ENCODE measurements at regions not wholly inside any gene's neighbourhood (a gene's known extent, or its start where the extent isn't known, plus 50 kb on each side); places are given as distances from the start of the nearest gene placed in this dataset.

DNA sequence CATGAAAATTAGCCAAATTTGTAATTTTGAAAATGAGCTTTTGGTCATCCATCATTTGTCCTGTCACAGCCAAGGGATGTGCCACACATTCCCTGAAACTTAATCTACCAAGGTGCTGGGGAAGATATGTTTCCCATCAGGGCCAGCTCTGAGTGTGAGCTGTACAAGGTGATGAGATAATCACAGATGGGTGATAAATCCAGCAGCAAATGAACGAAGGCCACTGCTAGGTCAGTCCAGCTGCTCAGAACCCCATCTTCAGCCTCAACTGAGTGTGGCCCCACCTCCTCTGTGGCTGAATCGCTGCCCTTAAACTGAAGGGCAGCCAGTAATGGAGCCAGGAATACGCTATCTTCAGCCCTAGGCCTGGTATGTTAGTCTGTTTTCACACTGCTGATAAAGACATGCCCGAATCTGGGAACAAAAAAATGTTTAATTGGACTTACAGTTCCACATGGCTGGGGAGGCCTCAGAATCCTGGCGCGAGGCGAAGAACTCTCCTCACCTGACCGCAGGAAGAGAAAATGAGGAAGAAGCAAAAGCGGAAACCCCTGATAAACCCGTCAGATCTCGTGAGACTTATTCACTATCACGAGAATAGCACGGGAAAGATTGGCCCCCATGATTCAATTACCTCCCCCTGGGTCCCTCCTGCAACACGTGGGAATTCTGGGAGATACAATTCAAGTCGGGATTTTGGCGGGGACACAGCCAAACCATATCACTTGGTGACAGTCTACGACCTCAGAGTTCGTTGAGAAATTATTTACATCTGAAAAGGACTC, 553.0 kb downstream of the NTRK3 start:
- no peak for TF ChIP-seq EP300 (conservative IDR thresholded peaks at IDR 0.05; ENCODE audit: poor library complexity, severe bottlenecking)
- TF ChIP-seq, protein P1, sequence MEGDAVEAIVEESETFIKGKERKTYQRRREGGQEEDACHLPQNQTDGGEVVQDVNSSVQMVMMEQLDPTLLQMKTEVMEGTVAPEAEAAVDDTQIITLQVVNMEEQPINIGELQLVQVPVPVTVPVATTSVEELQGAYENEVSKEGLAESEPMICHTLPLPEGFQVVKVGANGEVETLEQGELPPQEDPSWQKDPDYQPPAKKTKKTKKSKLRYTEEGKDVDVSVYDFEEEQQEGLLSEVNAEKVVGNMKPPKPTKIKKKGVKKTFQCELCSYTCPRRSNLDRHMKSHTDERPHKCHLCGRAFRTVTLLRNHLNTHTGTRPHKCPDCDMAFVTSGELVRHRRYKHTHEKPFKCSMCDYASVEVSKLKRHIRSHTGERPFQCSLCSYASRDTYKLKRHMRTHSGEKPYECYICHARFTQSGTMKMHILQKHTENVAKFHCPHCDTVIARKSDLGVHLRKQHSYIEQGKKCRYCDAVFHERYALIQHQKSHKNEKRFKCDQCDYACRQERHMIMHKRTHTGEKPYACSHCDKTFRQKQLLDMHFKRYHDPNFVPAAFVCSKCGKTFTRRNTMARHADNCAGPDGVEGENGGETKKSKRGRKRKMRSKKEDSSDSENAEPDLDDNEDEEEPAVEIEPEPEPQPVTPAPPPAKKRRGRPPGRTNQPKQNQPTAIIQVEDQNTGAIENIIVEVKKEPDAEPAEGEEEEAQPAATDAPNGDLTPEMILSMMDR (IDR thresholded peaks at IDR 0.05; ENCODE audit: poor library complexity, severe bottlenecking): no peak
- TF ChIP-seq TAF1 (IDR thresholded peaks at IDR 0.05; ENCODE audit: low read depth): no peak
- TF ChIP-seq, protein P2, sequence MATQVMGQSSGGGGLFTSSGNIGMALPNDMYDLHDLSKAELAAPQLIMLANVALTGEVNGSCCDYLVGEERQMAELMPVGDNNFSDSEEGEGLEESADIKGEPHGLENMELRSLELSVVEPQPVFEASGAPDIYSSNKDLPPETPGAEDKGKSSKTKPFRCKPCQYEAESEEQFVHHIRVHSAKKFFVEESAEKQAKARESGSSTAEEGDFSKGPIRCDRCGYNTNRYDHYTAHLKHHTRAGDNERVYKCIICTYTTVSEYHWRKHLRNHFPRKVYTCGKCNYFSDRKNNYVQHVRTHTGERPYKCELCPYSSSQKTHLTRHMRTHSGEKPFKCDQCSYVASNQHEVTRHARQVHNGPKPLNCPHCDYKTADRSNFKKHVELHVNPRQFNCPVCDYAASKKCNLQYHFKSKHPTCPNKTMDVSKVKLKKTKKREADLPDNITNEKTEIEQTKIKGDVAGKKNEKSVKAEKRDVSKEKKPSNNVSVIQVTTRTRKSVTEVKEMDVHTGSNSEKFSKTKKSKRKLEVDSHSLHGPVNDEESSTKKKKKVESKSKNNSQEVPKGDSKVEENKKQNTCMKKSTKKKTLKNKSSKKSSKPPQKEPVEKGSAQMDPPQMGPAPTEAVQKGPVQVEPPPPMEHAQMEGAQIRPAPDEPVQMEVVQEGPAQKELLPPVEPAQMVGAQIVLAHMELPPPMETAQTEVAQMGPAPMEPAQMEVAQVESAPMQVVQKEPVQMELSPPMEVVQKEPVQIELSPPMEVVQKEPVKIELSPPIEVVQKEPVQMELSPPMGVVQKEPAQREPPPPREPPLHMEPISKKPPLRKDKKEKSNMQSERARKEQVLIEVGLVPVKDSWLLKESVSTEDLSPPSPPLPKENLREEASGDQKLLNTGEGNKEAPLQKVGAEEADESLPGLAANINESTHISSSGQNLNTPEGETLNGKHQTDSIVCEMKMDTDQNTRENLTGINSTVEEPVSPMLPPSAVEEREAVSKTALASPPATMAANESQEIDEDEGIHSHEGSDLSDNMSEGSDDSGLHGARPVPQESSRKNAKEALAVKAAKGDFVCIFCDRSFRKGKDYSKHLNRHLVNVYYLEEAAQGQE (IDR thresholded peaks at IDR 0.05; ENCODE audit: borderline replicate concordance): no peak
- no peak for TF ChIP-seq POLR2AphosphoS5 (IDR thresholded peaks at IDR 0.05)
- no peak for TF ChIP-seq EZH2 (IDR thresholded peaks at IDR 0.05; ENCODE audit: borderline replicate concordance, insufficient read depth, low read length, poor library complexity, severe bottlenecking)
- no peak for TF ChIP-seq RAD21 (conservative IDR thresholded peaks at IDR 0.05)
- TF ChIP-seq SMC3 (conservative IDR thresholded peaks at IDR 0.05; ENCODE audit: poor library complexity): no peak
- TF ChIP-seq MXI1 (conservative IDR thresholded peaks at IDR 0.05; ENCODE audit: poor library complexity, severe bottlenecking): no peak

Data from neural cell (in vitro differentiated cells).